ENCODE measurements at regions not wholly inside any gene's neighbourhood (a gene's known extent, or its start where the extent isn't known, plus 50 kb on each side); places are given as distances from the start of the nearest gene placed in this dataset.

DNA sequence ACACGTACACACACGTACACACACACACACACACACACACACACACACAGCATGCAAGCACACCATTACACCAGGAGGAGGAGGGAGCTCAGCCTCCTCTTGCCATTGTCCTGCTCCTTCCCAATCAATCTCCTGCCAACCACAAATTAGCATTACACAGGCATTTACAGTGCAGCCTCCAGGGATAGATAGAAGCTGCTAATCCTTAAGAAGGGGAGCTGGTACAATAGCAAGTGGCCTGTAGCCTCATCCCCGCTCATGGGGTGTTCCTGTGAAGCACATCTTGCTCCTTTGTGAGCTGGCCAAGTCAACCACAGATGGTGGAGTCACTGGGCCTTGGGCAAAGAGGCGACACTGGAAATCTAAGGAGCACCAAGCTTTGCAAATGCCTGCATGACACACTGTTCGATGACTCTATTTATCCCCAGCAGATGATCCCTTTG lies 110.3 kb upstream of the PKDCC start:
- H3K4me1 Mint-ChIP-seq, result no peaks in the 10 kb centered on the region
- peaks cover 3% of the 10 kb centered on the region for H3K27me3 Mint-ChIP-seq
- no peak overlapping the region for H3K4me3 Mint-ChIP-seq
- CTCF ChIA-PET, result interaction anchor here (0.8 kb wide), 1 partner anchor 12 kb away, joined by 3 read pairs; no protein-coding TSS in a partner anchor
- H3K27ac Mint-ChIP-seq, result no peak overlapping the region
- no peaks in the 10 kb centered on the region for H3K36me3 Mint-ChIP-seq (ENCODE audit: low read depth)
- H3K9me3 Mint-ChIP-seq, result no peaks in the 10 kb centered on the region
- no peak for DNase-seq
- POLR2A ChIA-PET, result no interaction called here

DNA sequence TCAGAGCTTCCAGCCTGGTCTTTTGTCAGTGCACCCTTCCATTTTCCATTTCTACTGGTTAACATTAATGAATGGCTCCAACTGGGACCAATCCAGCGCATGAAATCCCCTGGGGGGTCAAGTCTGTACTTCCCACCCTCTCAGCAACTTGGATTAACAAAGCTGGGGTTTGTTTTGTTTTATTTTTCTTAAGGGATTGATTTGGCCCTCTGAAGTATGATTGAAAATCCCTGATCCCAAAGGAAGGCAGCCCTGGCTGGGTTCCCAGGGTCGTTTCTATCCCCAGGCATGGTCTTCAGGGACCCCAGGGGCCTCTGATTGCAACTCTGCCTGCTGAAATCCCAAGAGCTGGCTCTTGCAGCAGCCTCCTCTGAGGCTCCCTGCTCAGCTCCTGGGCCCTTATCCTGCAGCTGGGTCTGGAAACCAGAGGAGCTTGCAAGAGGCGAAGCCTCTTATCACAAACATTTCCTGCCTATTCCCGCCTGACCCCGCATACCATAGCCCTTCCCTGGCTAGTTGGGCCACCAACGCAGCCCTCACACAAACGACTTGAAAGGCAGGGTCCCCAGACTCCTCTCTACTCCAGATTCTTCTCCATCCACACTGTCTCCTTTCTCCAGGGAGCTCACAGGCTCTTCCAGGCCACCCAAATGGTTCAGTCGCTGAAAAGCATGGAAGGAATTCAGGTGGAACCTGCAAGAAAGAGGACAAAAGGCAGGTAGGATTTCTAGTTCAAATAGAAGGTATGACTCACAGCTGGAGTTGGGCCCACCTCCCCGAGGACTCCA lies 109.7 kb upstream of the PKDCC start:
- ChIA-PET POLR2A (no interaction called here), CTCF (no interaction called here)
- no peak overlapping the region for H3K27ac Mint-ChIP-seq

DNA sequence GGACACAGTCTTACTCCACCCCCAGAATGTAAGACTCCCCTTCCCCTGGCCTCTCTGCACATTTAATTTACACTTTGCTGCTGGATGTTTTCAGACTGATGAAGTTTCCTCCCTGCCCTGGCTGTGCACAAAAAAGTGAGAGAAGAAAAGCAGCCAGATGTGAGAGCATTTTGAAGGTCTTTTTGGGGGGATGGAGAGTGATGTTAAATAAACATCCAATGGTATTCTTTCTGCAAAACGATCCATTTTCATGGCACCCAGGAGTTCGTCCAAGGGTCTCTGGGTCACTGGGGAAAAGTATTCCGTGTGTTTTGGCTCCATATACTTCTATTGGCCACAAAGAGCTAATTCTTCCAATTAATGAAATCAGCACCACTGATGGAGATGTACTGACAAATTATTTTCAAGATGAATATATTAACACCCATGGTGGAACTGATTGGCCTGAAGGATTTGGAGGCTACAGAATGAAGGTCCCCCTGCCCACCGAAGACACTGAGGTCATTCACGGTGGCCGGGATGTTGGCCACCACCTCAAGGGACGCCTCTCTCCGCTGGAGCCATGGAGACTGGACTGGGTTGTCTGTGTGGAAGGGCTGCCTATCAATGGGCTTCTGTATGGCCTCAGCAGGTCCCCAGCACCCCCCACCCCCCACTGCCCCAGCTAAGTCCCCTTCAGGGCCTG lies 107.6 kb upstream of the PKDCC start:
- ChIA-PET POLR2A (no interaction called here), CTCF (no interaction called here)
- H3K27me3 Mint-ChIP-seq, result peaks cover 3% of the 10 kb centered on the region
- no peaks in the 10 kb centered on the region for H3K9me3 Mint-ChIP-seq
- no peak for DNase-seq
- no peaks in the 10 kb centered on the region for H3K4me1 Mint-ChIP-seq
- no peaks in the 10 kb centered on the region for H3K36me3 Mint-ChIP-seq (ENCODE audit: low read depth)
- H3K27ac Mint-ChIP-seq, result no peak overlapping the region
- H3K4me3 Mint-ChIP-seq, result no peak overlapping the region

More for the DNA sequence above, 109.7 kb upstream of the PKDCC start:
- Mint-ChIP-seq H3K9me3 (no peaks in the 10 kb centered on the region), H3K4me3 (no peak overlapping the region), H3K4me1 (no peaks in the 10 kb centered on the region), H3K36me3 (ENCODE audit: low read depth) (no peaks in the 10 kb centered on the region), H3K27me3 (peaks cover 3% of the 10 kb centered on the region)
- DNase-seq, result no peak

DNA sequence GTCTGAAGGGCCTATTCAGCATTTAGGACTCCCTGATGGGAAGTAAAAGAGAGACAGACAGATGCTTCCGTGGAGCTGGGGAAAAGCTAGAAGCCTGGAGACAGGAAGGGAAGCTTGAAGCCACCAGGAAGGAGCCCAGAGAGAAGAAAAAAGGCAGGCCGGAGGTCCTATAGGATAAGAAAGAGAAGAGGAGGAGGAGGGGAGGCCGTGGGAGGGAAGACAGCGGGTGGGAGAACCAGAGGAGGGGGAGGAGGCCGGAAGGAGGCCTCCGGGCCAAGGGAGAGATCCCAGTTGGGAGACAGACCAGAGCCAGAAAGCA lies 107.1 kb upstream of the PKDCC start:
- Mint-ChIP-seq H3K4me1 (no peaks in the 10 kb centered on the region), H3K27me3 (peaks cover 5% of the 10 kb centered on the region), H3K4me3 (no peak overlapping the region), H3K9me3 (no peaks in the 10 kb centered on the region), H3K27ac (no peak overlapping the region), H3K36me3 (ENCODE audit: low read depth) (no peaks in the 10 kb centered on the region)
- CTCF ChIA-PET, result no interaction called here
- DNase-seq, result no peak
- POLR2A ChIA-PET, result no interaction called here

DNA sequence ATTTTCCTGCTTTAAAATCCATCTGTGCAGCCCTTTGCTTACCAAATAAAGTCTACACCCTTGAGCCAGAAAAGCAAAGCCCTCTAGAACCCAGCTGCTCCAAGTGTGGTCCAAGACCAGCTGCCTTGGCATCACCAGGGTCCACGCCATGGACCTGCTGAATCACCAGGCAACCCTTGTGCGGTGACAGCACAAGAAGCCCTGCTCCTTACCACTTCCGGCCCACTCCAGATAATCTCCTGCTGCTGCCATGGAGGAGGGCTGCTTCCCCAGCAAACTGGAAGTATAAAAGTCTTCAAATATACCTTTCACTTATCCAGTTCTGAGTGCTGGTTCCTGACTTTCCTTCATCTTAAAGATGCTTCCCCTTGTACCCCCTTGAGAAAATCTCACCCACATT lies 106.0 kb upstream of the PKDCC start:
- ChIA-PET CTCF (interaction anchor here (0.6 kb wide), 1 partner anchor 57 kb away, joined by 3 read pairs; no protein-coding TSS in a partner anchor), POLR2A (no interaction called here)
- Mint-ChIP-seq H3K27me3 (peaks cover 8% of the 10 kb centered on the region), H3K27ac (no peak overlapping the region), H3K9me3 (no peaks in the 10 kb centered on the region), H3K4me1 (no peaks in the 10 kb centered on the region), H3K4me3 (no peak overlapping the region), H3K36me3 (ENCODE audit: low read depth) (no peaks in the 10 kb centered on the region)
- no peak for DNase-seq

DNA sequence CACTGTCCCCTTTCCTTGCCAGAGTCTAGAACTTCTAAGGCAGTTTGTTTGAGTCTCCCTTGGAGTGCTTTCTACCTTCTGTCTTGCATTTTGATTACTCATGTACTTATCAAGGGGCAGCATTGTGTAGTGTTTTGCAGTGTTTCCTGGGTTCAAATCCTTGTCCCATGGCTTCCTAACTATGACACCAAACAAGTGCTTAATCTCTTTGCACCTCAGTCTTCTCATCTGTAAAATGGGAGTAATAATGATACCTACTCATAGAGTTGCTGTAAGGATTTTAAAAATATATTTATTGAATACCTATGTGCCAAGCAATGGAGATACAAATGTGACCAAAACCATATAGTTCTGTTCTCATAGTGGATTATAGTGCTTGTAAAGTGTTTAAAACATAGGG lies 105.5 kb upstream of the PKDCC start:
- ChIA-PET CTCF (interaction anchor here (0.6 kb wide), 1 partner anchor 56 kb away, joined by 3 read pairs; no protein-coding TSS in a partner anchor), POLR2A (no interaction called here)
- H3K4me3 Mint-ChIP-seq, result no peak overlapping the region
- no peak overlapping the region for H3K27ac Mint-ChIP-seq
- no peaks in the 10 kb centered on the region for H3K36me3 Mint-ChIP-seq (ENCODE audit: low read depth)
- peaks cover 8% of the 10 kb centered on the region for H3K27me3 Mint-ChIP-seq
- DNase-seq, result no peak
- no peaks in the 10 kb centered on the region for H3K9me3 Mint-ChIP-seq
- no peaks in the 10 kb centered on the region for H3K4me1 Mint-ChIP-seq

DNA sequence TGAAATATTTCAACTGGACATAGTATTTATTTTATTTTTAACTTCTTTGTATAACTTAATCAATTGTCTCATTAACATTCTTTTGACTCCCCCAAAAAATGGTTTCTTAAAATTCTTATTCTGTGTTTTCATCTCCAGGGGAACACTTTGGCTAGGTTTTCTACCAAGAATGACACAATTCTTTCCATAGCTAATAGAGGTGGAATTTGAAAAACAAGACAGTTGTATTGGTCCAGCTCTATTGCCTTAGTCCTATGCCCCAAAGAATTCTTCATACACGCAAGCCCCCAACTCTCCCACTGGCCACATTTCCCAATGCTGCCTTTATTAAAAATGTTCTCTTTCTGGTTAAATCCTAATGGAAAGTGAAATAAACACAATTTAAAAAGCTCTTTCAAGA lies 104.7 kb upstream of the PKDCC start:
- no peak for DNase-seq
- H3K27ac Mint-ChIP-seq, result no peak overlapping the region
- no peaks in the 10 kb centered on the region for H3K9me3 Mint-ChIP-seq
- peaks cover 8% of the 10 kb centered on the region for H3K27me3 Mint-ChIP-seq
- ChIA-PET POLR2A (no interaction called here), CTCF (interaction anchor here (0.6 to 0.8 kb wide), 3 partner anchors 8 to 55 kb away, joined by 3 to 7 read pairs (median 3); no protein-coding TSS in a partner anchor)
- H3K4me3 Mint-ChIP-seq, result no peak overlapping the region
- H3K4me1 Mint-ChIP-seq, result no peaks in the 10 kb centered on the region
- H3K36me3 Mint-ChIP-seq (ENCODE audit: low read depth), result no peaks in the 10 kb centered on the region

DNA sequence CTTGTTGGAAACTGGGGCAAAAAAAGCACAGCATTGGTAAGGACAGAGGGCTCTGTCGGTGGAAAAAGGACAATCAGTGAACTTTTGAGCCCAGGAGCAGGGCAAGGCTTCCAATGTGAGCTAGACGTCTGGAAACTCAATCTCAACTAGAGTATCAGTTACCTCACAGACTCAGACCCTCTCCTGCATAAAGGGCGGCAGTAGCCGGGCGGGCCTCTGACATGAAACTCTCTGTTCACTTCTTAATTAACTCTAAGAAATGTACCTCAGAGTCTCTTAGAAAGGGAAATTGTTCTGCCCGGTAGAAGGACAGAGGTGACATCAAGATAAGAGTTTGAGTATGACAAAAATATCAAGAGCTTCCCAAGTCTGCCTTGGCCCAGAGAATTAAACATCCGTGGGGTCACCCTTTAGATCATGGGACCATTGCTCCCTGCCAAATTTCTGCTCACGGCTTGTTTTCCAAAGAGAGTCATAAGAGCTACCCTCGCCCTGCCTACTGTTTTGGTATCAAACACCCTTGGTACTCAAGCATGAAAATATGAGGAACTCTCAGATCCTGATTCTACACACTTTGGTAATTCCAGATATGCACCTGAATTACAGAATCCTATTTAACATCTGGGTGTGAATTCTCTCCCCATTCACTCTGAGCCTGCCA lies 103.5 kb upstream of the PKDCC start:
- no peaks in the 10 kb centered on the region for H3K36me3 Mint-ChIP-seq (ENCODE audit: low read depth)
- no peak overlapping the region for H3K4me3 Mint-ChIP-seq
- POLR2A ChIA-PET, result no interaction called here
- H3K27me3 Mint-ChIP-seq, result peaks cover 11% of the 10 kb centered on the region
- H3K27ac Mint-ChIP-seq, result no peak overlapping the region
- CTCF ChIA-PET, result no interaction called here
- no peaks in the 10 kb centered on the region for H3K4me1 Mint-ChIP-seq
- DNase-seq, result no peak
- no peaks in the 10 kb centered on the region for H3K9me3 Mint-ChIP-seq

DNA sequence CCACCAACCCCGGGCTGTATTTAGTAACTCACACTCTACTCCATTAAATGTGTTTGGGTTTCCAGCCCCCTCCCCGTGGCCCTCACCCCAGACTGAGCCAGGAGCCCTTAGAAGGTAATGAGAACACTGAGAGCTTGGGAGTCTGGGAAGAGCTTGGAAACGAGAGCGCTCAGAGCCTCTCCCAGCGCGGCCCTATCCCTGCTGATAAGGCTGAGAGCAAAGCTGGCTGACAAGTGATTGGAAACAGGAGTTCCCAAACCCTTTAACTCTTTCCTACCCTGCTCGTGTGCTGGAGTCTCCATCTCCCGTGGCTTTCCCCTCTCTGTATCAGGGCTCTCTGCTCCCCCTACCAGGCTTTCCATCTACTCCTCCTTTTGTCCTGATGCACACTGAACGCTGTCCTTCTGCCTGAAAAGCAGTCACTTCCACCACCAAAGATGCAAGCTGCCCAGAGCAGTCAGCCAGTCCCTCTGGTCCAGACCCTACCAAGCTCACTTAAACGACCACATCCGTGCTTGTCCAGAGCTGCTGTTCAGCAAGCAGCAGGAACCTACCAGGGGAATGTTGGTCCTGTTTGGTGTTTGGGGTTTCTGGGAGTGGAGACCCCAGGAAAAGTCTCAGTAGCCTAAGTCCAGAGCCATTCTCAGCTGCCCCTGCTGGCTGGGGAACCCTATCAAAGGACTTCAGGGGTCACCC lies 100.0 kb upstream of the PKDCC start:
- ChIA-PET CTCF (no interaction called here), POLR2A (no interaction called here)

DNA sequence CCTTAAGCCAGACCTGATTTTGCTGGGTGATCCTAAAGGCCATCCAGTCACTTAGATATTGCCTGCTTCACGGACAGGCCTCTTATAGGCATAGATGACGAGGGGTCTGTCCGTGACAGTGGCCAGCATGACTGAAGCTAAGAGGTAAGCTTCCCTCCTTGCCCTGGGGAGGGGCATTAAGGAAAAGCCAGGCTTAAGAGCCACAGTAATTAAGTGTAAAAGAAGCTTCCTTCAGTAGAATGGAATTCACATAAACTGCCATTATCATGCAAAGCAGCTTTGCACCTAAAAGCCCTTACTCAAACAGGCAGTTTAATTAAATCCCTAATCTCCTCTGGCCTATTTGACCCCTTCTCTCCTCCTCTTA lies 99.4 kb upstream of the PKDCC start:
- Mint-ChIP-seq H3K4me3 (no peak overlapping the region), H3K4me1 (no peaks in the 10 kb centered on the region), H3K9me3 (no peaks in the 10 kb centered on the region), H3K27ac (no peak overlapping the region), H3K27me3 (peaks cover 12% of the 10 kb centered on the region), H3K36me3 (ENCODE audit: low read depth) (no peaks in the 10 kb centered on the region)
- ChIA-PET POLR2A (no interaction called here), CTCF (no interaction called here)
- DNase-seq, result no peak

More for the DNA sequence above, 100.0 kb upstream of the PKDCC start:
- Mint-ChIP-seq H3K27ac (no peak overlapping the region), H3K4me3 (no peak overlapping the region), H3K4me1 (no peaks in the 10 kb centered on the region), H3K36me3 (ENCODE audit: low read depth) (no peaks in the 10 kb centered on the region), H3K27me3 (peaks cover 12% of the 10 kb centered on the region), H3K9me3 (no peaks in the 10 kb centered on the region)
- no peak for DNase-seq

DNA sequence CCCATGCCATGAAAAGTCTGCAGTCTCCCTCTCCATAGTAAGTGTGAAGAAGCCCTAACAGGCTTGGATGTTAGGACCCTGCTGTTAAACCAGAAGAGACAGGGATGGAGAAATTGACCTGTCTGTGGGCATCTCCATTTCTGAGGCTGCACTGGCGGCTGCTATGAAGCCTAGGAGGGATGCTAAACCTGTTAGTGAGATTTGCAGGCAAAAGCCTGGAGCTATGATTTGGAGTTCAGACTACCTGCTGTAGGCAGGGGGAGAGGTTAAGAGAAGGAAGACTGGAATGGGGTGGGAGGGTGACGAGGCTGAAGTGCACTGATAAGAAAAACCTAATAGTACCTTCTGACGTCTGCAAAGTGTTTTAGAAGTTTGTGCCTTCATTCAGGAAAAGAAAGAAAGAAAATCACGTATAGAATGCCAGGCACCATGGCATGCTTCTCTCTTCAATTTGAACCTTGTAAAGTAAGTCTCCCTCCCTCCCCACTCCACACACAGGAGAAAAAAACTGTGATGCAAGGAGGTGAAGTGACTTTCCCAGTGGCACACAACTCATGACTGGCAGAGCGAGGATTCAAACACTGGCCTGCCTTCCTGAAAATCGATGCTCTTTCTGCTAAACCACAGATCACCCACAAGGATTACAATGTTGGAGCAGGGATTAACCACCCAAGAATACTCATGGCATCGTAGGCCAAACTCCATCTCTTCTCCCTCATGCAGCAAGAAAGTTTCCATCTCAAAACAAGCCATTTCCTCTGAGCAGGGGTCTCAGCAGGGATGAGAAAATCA lies 98.5 kb upstream of the PKDCC start:
- H3K27me3 Mint-ChIP-seq, result peaks cover 12% of the 10 kb centered on the region
- CTCF ChIA-PET, result no interaction called here
- no peaks in the 10 kb centered on the region for H3K9me3 Mint-ChIP-seq
- H3K36me3 Mint-ChIP-seq (ENCODE audit: low read depth), result no peaks in the 10 kb centered on the region
- H3K4me3 Mint-ChIP-seq, result no peak overlapping the region
- POLR2A ChIA-PET, result no interaction called here
- H3K27ac Mint-ChIP-seq, result no peak overlapping the region
- peaks cover 4% of the 10 kb centered on the region for H3K4me1 Mint-ChIP-seq
- DNase-seq, result no peak

DNA sequence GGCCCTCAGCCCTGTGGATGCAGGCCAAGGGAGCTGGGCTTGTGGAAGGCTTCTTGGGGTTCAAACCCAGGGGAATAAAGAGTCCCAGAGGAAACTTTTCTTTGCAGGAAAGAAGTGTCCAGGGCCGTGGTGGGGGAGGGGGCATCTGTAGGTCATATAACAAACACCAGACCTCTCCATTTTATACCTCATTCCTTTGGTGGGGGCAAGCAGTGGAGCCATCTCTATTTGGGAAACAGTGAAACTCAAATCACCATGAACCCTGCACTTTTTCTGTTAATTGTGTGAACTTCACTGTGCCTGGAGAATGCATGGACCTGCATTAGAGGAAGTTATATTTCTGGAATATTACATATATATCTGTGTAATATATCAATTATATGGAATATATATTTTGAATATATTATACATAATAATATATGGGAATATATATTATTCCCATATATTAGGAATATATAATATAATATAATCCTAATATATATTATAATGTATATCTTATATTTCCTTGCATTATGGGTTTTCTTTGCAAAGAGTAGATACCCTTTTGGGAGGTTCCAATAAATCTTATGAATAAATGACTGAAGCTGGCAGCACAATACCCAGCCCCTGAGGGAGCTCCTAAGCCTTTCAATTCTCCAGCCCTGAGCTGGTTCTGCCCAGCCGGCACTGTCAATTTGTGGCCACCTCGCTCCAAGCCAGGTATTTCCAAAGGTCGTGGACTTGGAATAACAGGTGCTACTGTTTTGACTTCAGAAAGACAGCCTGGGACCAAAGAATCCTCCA lies 97.7 kb upstream of the PKDCC start:
- DNase-seq, result no peak
- Mint-ChIP-seq H3K4me3 (no peak overlapping the region), H3K27ac (no peak overlapping the region), H3K36me3 (ENCODE audit: low read depth) (no peaks in the 10 kb centered on the region), H3K27me3 (peaks cover 12% of the 10 kb centered on the region), H3K9me3 (no peaks in the 10 kb centered on the region), H3K4me1 (peaks cover 4% of the 10 kb centered on the region)
- ChIA-PET POLR2A (no interaction called here), CTCF (no interaction called here)
